Smooth muscle cell (in vitro differentiated cells): ENCODE measurements at regions not wholly inside any gene's neighbourhood (a gene's known extent, or its start where the extent isn't known, plus 50 kb on each side); places are given as distances from the start of the nearest gene placed in this dataset.

ENCODE experiments used
- DNase-seq: peaks from one replicate; lab custom pipeline; 2025; ENCODE audit not compliant: unreplicated experiment; lab: John Stamatoyannopoulos, UW
- H2AFZ ChIP-seq: fragments of 200-600 bp; sonication (generic); 2 replicates; pipeline ENCODE4 v1.6.0; 2016; ENCODE audit warnings: antibody characterized with exemption, low read depth, mild to moderate bottlenecking
- H3F3A ChIP-seq: fragments of 200-600 bp; sonication (generic); 2 replicates; pipeline ENCODE4 v1.6.0; 2017; ENCODE audit warnings: antibody characterized with exemption, low read depth
- H3K27ac ChIP-seq: fragments of 200-600 bp; sonication (generic); 2 replicates; pipeline ENCODE4 v1.5.1; 2016; ENCODE audit warnings: low read depth, mild to moderate bottlenecking
- H3K27me3 ChIP-seq: fragments of 200-600 bp; sonication (generic); 2 replicates; pipeline ENCODE4 v1.6.1; 2016; ENCODE audit warnings: low read depth, mild to moderate bottlenecking
- H3K36me3 ChIP-seq: fragments of 200-600 bp; sonication (generic); 2 replicates; pipeline ENCODE4 v1.5.1; 2016; ENCODE audit warnings: low read depth
- H3K4me1 ChIP-seq: fragments of 200-600 bp; sonication (generic); 2 replicates; pipeline ENCODE4 v1.5.1; 2016; ENCODE audit warnings: low read depth
- H3K4me2 ChIP-seq: fragments of 200-600 bp; sonication (generic); 2 replicates; pipeline ENCODE4 v1.6.0; 2016; ENCODE audit warnings: mild to moderate bottlenecking
- H3K4me3 ChIP-seq: fragments of 200-600 bp; sonication (generic); 2 replicates; pipeline ENCODE4 v1.5.1; 2016; ENCODE audit warnings: mild to moderate bottlenecking
- H3K79me2 ChIP-seq: fragments of 200-600 bp; sonication (generic); 2 replicates; pipeline ENCODE4 v1.6.0; 2016; ENCODE audit warnings: low read depth, mild to moderate bottlenecking
- H3K9ac ChIP-seq: fragments of 200-600 bp; sonication (generic); 2 replicates; pipeline ENCODE4 v1.6.0; 2016; ENCODE audit warnings: low read depth
- H3K9me3 ChIP-seq: fragments of 200-600 bp; sonication (generic); replicated peaks from 2 replicates; pipeline ENCODE4 v1.5.1; 2016; ENCODE audit warnings: low read depth
- H4K20me1 ChIP-seq: fragments of 200-600 bp; sonication (generic); 2 replicates; pipeline ENCODE4 v1.6.0; 2016; ENCODE audit warnings: low read depth
- WGBS: methylation state at CpG from one replicate; pipeline ENCODE4 v1.1.7; 2016; ENCODE audit warnings: low lambda C conversion rate; 5-methylcytosine and 5-hydroxymethylcytosine counted together
- TF ChIP-seq, protein P1 (sequence below): fragments of 200-600 bp; sonication (generic); IDR thresholded peaks from 2 replicates; pipeline ENCODE4 v1.5.1; 2017; ENCODE audit warnings: borderline replicate concordance, mild to moderate bottlenecking, antibody characterized with exemption; ENCODE audit not compliant: insufficient read depth, poor library complexity, severe bottlenecking

DNA sequence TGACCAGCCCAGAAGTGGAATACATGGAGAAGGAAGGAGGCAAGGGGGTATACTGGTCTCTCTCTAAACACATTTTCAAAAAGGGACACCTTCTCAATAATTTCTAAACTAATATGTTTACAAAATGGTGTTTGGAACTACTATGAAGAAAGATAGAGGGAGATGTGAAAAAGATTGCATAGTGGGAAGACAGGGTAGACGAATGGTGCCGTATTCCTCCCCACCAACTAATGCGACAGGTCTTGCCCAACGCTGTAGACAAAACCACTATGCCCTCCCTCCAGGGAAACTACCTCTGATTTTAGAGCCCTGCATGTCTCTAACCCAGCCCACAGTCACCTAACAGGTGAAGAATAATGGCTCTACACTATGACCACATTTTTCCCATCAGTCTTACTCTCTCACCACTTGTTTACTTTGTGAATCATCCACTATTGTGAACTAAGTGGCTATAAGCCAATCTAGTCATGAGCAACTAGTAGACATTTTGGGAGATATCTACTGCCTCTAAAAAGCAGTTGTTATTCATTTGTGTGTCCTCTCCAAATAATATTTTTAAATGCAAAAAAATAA lies 108.2 kb upstream of the UBE2E2 start:
- TF ChIP-seq, protein P1, sequence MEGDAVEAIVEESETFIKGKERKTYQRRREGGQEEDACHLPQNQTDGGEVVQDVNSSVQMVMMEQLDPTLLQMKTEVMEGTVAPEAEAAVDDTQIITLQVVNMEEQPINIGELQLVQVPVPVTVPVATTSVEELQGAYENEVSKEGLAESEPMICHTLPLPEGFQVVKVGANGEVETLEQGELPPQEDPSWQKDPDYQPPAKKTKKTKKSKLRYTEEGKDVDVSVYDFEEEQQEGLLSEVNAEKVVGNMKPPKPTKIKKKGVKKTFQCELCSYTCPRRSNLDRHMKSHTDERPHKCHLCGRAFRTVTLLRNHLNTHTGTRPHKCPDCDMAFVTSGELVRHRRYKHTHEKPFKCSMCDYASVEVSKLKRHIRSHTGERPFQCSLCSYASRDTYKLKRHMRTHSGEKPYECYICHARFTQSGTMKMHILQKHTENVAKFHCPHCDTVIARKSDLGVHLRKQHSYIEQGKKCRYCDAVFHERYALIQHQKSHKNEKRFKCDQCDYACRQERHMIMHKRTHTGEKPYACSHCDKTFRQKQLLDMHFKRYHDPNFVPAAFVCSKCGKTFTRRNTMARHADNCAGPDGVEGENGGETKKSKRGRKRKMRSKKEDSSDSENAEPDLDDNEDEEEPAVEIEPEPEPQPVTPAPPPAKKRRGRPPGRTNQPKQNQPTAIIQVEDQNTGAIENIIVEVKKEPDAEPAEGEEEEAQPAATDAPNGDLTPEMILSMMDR, result no peak
- Histone ChIP-seq H3F3A (no peaks in the 10 kb centered on the region), H3K9ac (no peak overlapping the region), H3K4me1 (peaks cover 8% of the 10 kb centered on the region), H3K27ac (no peak overlapping the region), H2AFZ (no peak overlapping the region), H3K9me3 (no peaks in the 10 kb centered on the region), H3K4me2 (no peak overlapping the region), H4K20me1 (no peaks in the 10 kb centered on the region), H3K27me3 (no peaks in the 10 kb centered on the region), H3K4me3 (no peak overlapping the region), H3K79me2 (no peaks in the 10 kb centered on the region), H3K36me3 (no peaks in the 10 kb centered on the region)
- WGBS, result 93% methylated on average over 4 of the region's 4 CpGs
- DNase-seq, result no peak

DNA sequence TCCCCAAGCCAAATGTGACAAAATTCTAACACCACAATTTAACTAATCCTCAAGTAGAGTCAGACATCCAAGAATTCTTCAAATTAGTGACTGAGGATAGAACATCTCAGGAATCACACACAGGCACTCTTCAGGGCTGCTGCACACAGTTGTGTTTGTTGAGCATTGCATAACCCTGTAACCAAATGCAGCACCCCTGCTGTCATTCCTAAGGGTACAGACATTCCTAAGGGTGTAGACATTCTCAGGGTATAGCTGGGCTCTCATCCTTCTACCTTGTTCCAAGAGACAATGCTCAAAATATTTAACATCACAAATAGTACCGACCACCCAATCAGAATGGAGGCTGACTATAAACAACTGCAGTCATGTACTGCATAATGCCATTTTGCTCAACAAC lies 107.1 kb upstream of the UBE2E2 start:
- no peak overlapping the region for H3K27ac ChIP-seq
- H2AFZ ChIP-seq, result no peak overlapping the region
- H3K9me3 ChIP-seq, result no peaks in the 10 kb centered on the region
- no peak overlapping the region for H3K9ac ChIP-seq
- 80% methylated on average over 1 of the region's 1 CpG for WGBS
- no peaks in the 10 kb centered on the region for H3K36me3 ChIP-seq
- no peak for DNase-seq
- H3K4me2 ChIP-seq, result no peak overlapping the region
- no peak overlapping the region for H3K4me3 ChIP-seq
- H3F3A ChIP-seq, result no peaks in the 10 kb centered on the region
- TF ChIP-seq, protein P1, result no peak
- no peaks in the 10 kb centered on the region for H3K79me2 ChIP-seq
- no peaks in the 10 kb centered on the region for H3K27me3 ChIP-seq
- H4K20me1 ChIP-seq, result no peaks in the 10 kb centered on the region
- H3K4me1 ChIP-seq, result peaks cover 8% of the 10 kb centered on the region

DNA sequence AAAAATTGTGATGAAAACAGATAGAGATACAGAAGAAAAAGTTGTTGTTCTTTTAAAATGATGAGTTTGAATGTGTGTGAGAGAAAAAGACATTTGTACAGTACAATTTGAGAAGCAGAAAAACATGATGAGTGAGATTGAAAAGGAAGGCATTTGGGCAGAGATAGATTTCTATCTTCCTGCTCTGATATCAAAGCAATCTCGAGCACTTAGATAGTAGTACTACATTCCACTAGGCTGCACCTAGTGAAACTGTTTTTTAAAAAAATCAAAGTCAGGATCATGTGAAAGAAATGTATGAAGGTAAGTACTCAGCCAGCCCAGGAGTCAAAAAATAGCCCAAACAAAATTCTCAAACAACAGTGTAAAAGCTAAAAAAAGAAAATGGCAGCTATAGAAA lies 104.1 kb upstream of the UBE2E2 start:
- no peak for DNase-seq
- H3K4me2 ChIP-seq, result no peak overlapping the region
- no peaks in the 10 kb centered on the region for H3K9me3 ChIP-seq
- H3K79me2 ChIP-seq, result no peaks in the 10 kb centered on the region
- no peak overlapping the region for H3K27ac ChIP-seq
- H3K9ac ChIP-seq, result no peak overlapping the region
- H3F3A ChIP-seq, result no peaks in the 10 kb centered on the region
- TF ChIP-seq, protein P1, result no peak
- 89% methylated on average over 1 of the region's 1 CpG for WGBS
- H3K36me3 ChIP-seq, result no peaks in the 10 kb centered on the region
- no peak overlapping the region for H3K4me3 ChIP-seq
- no peaks in the 10 kb centered on the region for H3K27me3 ChIP-seq
- H4K20me1 ChIP-seq, result no peaks in the 10 kb centered on the region
- peaks cover 8% of the 10 kb centered on the region for H3K4me1 ChIP-seq
- peak overlapping the region; percentile 60 for H2AFZ ChIP-seq

DNA sequence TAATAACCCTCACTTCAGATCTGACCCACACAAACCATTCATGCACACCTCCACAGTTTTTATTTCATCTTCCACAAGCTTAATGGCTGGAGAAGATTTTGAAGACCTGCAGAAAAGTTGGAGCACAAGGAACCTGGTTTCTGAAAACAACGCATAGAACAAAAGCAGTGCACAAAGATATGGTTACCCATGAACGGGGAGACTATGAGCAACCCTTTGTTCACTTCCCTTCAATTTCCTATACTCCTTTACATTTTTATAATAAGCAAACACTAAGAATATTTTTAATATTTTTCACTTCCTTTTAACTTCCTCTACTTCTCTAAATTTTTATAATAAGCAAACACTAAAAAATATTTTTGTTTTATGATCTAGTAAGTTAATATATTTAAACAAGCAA lies 103.5 kb upstream of the UBE2E2 start:
- no peaks in the 10 kb centered on the region for H3K9me3 ChIP-seq
- H4K20me1 ChIP-seq, result no peaks in the 10 kb centered on the region
- H3K4me3 ChIP-seq, result no peak overlapping the region
- no peaks in the 10 kb centered on the region for H3K79me2 ChIP-seq
- H3K4me2 ChIP-seq, result no peak overlapping the region
- DNase-seq, result no peak
- no peak overlapping the region for H2AFZ ChIP-seq
- peaks cover 8% of the 10 kb centered on the region for H3K4me1 ChIP-seq
- no peaks in the 10 kb centered on the region for H3F3A ChIP-seq
- no peak overlapping the region for H3K27ac ChIP-seq
- 97% methylated on average over 2 of the region's 2 CpGs for WGBS
- TF ChIP-seq, protein P1, result no peak
- no peaks in the 10 kb centered on the region for H3K27me3 ChIP-seq
- no peaks in the 10 kb centered on the region for H3K36me3 ChIP-seq
- no peak overlapping the region for H3K9ac ChIP-seq
